Activated CD4-positive, alpha-beta T cell treated with anti-CD3 and anti-CD28 coated beads, Interleukin-2, amount 50 U/mL, for 4 hours (primary cell): ENCODE measurements at regions not wholly inside any gene's neighbourhood (a gene's known extent, or its start where the extent isn't known, plus 50 kb on each side); places are given as distances from the start of the nearest gene placed in this dataset.

ENCODE experiments used
- DNase-seq, 2 experiments: peaks; one replicate each; pipeline ENCODE4 v3.0.0-alpha.2; 2020

DNA sequence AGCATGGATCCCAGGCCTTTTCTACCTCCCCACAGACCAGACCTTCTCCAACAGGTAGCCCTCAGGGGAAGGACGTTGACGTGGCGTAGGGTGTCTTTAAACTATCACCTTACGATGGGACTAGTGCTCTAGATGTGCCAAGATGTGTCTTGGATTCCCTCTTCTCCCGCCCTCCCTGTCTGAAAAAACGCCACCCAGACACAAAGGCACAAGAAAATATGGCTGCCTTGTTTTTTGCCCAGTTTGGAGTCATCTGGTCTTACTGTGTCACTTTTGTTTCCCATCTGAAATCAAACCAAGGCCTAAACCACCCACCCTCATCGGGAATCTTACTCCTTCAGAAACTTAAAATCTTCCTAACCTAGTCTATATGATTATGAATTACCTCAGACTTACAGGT, 235.4 kb downstream of the OR13H1 start:
- DNase-seq, result no peak

DNA sequence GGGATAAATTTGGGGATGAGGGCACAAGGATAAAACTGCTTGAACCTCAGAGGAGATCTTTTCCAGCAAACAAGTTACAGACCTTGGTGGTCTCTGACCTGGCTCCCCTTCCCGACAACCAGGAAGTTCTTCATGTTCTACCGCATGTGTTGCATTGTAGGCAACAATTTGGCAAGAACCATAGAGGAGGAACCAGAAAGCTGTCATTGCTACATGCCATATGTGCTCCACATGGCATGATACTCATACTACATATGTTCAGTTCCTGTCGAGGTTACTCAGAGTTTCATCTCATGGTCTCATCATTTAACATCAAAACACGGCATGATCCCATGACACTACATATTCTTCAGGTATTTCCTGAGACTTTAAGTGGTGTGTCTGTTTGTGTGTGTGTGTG, 235.9 kb downstream of the OR13H1 start:
- DNase-seq, result no peak

DNA sequence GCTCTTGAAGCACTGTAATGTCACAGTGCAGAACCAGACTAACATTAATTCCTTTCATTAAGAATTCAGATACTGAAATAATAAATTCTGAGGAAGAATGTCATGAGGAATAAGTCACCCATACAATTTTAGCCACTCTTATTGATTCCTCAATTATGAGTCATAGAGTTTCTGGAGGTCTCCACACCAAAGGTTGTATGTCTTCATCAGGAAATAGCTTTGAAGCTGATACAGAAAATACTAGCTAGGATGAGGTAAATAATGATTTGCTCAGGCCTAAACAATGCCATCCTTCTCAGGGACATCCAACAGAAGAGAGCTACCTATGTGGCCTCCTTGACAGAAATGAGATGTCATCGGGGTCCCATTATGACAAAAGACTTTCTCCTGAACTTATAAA, 238.8 kb downstream of the OR13H1 start:
- no peak for DNase-seq

DNA sequence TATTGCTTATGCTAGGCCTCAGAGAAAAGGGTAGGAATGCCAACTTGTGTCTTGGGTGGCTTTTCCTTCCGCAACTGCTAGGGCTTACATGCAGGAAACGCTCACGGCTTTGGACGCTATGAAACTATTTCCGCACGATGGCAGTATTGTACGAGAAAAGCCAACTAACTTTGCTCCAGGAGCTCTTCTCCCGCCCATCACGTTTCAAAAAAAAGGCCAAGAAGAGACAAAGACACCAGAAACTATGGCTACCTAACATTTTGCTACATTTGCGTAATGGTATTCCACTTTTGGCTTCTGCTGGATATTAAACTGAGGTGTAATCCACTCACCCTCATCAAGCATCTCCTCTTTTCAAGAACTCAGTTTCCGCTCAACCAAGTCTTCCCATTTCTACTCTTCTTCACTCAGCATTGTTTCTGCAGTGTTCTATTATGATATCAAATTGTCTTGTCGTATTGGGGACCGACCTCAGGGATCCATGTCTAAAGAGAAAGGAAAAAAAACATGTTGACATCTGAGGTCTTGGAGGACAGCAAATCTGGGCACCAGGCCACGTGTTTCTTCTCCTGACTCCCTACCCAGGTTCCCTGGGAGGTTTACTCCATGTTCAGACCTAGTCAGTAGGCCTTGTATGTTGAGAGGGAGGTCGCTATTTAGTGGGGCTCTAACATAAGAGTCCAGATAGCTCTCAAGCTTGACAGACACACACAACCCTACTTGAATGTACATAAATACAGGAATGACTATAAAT, 239.4 kb upstream of the STK26 start:
- DNase-seq, result no peak

DNA sequence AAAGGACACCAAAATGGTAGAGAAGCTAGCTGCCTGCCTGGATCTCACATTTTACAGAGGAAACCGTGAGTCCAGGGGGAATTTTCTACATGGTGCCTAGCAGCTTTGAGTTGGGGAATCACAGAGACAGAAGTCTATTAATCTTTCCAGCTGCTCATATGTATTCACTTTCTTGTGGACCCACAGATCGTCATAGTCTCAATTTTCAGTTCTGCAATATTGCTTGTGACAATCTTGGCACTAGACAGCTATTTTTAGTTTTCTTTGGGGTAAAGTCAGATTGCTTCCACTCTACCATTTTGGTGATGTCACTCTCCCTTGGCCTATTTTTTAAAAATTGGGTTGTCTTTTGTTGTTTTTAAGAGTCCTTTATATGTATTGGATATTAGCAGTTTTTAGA, 233.4 kb upstream of the STK26 start:
- DNase-seq, result no peak

DNA sequence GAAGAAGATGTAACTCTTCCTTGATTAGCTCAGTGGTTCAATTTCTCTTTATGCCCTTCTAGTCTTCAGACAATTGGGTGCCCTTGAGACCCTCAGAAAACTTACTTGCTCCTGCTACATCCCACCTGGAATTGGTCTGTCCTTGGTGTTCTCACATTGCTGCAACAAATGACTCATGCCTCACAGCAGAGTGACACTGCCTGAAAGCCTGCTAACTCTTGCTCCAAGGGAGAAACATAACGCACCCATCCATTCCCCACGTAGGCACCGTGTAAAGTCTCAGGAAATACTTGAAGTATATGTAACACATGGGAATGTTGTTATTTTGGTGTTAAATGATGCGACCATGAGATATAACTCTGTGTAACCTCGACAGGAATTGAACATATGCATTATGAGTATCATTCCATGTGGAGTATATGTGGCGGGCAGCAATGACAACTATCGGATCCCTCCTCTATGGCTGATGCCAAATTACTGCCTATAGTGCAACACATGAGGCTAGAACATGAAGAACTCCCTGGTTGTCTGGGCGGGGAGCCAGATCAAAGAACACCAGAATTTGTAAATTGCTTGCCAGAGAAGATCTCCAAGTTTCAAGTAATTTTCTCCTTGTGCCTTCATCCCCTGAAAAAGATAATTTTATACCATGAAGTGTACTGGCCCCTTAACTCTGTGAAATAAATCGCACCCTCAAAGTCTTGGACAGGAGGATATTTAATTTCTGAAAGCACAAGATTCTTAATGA, 231.3 kb upstream of the STK26 start:
- DNase-seq, result no peak

DNA sequence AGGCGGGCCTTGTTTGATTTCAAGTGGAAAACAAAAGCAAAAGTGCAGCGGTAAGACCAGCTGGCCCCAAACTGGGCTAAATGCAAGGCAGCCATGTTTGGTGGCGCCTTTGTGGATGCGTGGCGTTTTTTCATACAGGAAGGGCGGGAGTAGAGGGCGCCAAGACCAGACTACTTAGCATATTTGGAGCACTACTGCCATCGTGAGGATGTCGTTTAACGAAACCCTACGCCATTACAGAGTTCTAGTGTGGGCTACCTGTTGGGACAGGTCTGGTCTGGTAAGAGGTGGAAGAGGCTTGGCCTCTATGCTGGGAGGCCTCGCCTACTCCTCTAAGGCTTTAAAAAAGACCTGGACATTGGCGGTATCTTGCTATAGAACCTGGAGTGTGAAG, 230.7 kb upstream of the STK26 start:
- DNase-seq, result no peak

DNA sequence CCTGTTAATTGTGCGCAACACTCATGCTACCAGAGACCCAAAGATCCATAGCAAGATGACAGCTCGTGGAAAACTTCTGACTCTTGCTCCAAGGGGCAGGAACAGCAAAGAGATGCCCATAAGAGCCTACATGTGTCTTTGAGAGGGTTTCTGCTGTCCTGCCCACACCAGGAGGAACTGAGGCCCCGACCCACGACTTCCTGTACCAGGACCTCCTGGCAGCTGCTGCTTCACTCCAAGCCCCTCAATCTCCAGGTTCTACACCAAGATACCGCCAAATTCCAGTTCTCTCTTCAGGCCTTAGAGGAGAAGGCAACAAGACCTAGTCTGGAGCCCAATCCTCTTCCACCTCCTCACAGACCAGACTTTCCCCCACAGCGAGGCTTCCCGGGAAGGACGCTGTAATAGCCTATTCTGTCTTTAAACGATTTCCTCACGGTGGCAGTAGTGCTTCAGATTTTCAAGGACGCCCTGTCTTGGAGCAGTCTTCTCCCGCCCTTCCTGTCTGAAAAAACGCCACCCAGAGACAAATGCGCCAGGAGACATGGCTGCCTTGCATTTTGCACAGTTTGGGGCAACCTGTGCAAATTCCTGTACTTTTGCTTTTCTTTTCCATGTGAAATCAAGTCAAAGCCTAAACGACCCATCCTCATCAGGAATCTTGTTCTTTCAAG, 230.2 kb upstream of the STK26 start:
- DNase-seq, result no peak

DNA sequence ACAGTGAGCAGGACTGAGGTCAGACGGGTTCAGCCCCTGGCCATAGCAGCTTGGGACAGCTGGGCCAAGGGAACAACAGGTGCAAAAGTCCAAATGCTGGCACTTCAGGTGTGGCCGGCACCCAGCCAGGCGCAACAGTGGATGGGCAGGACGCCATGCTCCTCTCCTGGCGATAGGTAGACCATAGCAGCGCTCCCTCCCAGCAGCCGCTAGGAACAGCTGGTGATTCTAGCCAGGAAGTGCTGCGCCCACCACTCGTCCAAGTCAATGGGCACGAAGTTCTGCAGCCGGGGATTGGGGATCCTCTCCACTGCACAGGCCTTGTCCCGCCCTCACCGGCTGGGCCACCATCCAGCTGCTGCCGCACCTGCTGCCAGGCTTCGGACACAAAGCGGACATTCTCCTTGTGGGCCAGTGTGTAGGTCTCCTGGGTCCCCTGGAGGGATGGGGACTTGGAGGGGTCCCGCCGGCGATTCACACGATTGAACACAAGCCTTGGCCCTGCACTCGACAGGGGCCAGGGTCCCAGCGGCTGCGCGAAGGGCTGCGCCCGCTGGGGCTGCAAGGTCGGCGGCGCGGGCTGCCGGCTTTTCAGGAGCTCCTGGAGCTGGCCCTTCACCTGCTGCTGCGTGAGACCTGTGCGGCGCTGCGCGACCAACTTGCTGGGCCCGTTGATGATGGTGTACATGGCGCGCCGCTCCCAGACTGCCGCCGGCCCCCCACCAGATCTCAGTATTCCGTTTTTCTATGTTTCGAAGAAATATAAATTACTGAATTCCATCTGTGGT, 227.5 kb upstream of the STK26 start:
- no peak for DNase-seq

DNA sequence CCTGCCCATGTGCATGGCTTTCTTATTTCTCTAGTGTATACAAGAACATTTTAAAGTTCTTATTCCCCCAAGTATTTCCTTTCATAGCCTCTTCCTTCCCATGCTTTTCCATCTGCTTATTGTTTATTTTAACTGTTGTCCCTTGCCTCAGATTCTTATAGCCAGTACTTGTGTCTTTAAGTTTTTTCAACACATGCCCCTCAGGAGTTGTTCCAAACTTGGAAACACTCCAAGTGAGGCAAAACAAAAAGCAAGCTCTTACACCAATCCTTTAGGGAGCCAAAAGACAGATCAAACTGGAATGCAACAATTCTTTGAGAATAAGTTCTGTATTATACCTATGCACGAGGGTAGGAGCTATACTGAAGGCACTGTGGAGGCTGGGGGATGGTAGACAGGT, 222.0 kb upstream of the STK26 start:
- DNase-seq, result no peak

DNA sequence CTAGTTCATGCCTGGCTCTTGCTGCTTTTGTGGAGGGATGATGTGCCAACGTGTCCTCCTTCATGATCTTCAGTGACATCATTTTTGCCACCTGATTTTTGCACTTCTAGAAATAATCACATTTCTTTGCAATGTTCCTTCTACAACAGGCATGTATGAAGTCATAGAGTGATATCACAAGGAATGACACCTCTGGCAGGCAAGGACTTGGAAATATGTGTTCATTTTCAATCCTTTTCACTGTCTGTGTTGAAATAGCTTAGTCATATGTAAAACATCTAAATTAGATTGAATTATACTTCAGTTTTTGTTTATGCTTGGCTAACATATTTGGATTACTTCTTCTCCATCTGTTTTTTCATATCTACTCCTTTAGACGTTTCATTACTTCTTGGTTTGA, 221.2 kb upstream of the STK26 start:
- no peak for DNase-seq

DNA sequence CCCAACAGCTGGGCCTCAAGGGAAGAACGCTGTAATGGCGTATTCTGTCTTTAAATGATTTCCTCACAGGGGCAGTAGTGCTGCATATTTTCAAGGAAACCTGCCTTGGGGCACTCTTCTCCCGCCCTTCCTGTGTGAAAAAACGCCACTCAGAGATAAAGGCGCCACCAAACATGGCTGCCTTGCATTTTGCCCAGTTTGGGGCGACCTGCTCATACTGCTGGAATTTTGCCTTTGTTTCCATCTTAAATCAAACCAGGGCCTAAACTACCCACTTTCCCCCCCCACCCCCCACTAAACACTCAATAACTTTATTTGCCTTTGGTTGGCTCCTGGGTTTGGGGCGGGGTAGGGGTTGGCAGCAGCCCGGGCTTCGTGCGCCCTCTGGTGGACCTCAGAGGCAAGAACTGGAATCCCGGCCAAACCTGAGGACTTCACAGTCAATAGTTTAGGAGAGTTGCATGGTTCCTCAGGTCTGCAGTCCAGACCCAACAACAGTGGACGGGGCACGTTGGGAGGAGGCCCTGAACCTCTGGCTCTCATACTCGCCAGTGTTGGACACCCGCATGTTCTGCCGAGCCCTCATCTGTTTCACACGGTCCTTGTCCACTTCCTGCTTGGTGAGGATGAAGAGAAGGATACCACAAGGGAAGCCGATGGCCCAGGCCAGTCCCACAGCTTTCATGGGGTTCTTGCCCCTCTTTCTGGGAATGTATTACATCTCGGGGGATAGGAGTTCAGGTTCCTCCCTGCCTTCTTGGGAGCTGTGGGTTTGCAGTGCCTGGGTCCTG, 220.1 kb upstream of the STK26 start:
- DNase-seq, result peak; percentile 4 to 17

DNA sequence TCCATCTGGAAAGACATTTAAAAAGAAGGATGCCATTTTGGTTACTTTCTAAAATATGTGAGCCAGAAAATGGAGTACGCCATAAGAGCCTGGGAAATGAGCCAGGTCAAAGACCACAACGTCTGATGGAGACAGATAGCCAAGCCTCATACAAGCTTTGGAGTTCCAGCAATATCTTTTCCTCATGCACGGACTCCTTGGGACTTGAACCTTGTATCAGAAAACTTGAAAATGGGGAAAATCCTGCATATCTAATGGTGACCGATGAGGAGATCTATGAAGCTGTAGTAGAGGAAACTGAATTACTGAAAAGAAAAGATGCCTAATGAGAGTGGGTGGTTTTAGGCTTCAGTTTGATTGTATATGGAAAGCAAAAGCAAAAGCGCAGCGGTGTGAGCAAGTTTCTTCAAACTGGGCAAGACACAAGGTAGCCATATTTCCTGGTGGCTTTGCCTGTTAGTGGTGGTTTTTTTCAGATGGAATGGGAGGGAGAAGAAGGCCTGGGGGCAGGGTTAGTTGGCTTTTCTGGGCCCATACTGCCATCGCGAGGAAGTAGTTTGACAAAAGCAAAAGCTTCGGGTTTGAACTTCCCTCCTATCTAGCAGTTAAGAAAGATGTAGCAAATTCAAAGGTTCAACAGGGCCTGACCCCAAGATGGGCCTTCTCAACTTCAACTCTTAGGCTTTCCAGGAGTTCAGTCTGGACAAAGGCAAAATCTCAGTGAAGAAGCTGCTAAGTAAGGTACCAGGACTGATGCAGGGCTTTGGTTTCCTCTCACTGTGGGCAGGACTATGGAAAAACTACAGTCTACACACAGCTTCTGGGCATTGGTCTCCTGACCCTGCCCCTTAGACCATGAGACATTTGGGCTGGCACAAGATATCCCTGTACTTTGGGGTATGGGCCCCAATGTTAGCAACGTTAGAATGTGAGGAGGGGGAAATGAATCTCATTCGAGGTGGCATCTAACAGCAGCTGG, 210.0 kb upstream of the STK26 start:
- peak; percentile 69 for DNase-seq

DNA sequence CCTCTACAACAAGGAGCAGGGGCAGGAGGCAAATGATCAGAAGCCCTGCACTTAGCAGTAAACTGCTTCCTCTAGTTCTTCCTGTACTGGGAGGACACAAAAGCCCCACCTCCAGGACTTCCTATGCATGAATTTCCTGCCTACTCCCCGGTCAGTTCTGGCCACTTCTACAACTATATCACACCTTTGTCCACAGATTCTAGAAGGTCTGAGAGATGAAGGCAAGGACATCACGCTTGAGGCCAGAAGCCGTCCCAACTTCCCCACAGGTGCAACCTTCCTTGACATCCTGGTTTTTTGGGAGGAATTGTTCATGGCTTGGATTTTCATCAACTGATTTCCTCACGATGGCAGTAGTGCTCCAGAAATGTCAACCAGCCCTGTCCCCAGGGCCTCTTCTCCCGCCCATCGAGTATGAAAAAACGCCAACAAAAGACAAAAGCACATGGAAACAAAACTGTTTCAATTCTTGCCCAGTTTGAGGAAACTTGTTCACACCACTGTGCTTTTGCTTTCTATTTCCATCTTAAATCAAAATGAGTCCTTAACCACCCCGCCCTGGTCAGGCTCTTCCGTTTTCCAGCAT, 206.5 kb upstream of the STK26 start:
- DNase-seq, result peak; percentile 65 to 72

DNA sequence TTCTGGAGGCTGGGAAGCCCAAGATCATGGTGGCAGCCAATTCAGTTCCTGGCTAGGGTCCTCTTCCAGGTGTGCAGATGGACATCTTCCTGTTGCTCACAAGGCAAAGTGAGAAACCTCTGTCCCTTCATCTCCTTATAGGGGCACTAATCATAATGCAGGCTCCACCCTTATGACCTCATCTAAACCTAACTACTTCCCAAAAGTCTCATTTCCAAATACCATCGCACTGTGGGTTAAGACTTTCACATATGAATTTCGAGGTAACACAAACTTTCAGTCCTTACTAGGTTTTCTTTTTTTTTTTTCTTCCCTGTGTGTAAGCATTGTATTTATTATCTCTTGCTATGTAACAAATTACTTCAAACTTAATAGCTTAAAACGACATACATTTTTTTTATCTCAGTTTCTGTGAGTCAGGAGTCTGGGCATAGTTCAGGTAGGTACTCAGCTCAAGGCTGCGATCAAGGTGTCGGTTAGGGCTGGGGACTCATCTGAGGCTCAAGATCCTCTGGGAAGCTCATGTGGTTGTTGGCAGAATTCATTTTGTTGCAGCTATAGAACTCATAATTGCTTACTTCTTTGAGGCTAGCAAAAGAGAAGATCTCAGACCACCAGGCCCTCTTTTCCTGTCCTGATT, 204.7 kb upstream of the STK26 start:
- DNase-seq, result no peak

DNA sequence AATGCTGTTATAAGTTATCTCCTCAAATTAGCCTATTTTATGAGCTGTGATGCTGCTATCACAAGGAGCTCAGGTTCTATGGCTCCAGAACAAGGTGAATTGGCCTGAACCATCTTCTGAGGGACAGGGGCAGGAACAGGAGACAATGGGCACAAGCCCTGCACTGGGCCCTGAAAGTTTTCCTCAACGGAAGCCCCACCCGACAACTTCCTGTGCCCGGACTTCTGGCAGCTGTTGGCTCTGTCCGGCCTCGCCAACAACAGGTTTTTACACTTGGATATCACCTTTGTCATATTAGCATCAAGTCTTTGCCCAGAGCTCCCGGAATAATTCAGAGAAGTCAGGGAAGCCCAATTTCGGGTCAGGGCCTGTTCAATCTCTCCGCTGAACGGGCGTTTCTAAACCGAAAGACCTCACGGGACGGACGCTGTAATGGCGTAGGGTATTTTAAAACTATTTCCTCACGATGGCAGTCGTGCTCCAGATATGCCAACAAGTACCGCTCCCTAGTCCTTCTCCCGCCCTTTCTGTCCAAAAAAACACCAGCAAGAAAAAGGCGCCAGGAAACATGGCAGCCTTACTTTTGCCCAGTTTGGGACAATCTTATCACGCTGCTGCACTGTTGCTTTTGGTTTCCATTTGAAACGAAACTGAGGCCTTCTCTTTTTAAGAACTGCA, 201.0 kb upstream of the STK26 start:
- DNase-seq, result no peak

DNA sequence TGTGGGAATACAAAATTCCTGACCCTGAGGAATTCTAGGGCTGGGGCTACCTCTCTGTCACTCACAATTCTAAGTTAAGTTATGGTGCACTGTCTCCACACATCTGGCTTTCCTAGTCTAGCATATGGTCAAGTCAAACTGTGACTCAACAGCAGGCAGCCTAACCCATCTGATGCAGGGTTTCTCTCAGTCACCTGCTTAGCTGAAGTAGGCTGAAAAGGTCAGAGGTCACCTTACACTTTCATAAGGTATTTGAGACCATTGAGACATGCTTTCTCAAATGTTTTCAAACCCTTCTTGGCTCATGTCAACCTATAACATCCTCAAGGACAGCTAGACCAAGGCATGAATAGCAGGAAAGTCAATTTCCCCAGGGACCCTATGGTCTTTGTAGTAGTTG, 196.5 kb upstream of the STK26 start:
- DNase-seq, result no peak

DNA sequence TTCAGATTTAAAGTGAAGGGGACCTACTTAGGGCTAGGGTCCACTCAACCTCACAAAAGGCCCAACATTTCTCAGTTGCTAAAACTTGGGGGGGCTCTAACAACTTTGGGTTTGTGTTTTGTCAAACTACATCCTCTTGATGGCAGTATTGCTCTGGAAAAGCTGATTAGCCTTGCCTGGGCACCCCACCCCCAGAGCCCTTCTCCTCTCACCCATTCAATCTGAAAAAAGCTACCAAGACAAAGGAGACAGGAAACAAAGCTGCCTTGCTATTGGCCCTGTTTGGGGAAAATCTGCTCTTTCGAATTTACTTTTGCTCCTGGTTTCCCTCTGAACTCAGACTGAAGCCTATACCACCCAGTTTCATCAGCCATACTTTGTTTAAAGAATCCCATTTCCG, 195.2 kb upstream of the STK26 start:
- no peak for DNase-seq

DNA sequence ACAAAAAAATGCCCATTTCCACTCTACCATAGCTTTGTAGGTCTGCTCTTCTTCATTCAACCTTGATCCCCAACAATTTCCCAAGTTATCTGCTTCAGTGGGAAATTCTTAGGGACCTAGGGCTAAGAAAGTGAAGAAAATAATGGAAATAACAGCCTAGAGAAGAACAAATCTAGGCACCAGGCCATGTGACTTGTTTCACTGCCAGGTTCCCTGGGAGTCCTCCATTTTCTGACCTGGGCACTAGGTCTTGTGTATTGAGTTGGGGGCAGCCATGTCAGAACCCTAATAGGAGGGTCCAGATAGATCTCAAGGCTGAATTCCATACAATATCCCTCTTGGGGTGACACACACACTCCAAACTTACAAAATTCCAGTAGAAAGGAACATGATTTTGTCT, 194.6 kb upstream of the STK26 start:
- DNase-seq, result no peak
